ENCODE measurements at regions not wholly inside any gene's neighbourhood (a gene's known extent, or its start where the extent isn't known, plus 50 kb on each side); places are given as distances from the start of the nearest gene placed in this dataset.

DNA sequence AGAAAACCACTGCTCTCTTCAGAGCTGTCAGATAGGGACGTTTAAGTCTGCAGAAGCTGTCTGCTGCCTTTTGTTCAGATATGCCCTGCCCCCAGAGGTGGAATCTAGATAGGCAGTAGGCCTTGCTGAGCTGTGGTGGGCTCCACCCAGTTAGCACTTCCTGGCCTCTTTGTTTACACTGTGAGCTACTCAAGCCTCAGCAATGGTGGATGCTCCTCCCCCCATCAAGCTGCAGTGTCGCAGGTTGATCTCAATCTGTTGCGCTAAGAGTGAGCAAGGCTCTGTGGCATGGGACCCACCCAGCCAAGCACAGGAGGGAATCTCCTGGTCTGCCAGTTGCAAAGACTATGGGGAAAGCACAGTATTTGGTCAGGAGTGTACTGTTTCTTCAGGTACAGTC is 59.2 kb upstream of the ZNF641 start:
- DNase-seq (ENCODE audit: low read depth in 2 of 2): peak in 1 of 2 donors; percentile 2

DNA sequence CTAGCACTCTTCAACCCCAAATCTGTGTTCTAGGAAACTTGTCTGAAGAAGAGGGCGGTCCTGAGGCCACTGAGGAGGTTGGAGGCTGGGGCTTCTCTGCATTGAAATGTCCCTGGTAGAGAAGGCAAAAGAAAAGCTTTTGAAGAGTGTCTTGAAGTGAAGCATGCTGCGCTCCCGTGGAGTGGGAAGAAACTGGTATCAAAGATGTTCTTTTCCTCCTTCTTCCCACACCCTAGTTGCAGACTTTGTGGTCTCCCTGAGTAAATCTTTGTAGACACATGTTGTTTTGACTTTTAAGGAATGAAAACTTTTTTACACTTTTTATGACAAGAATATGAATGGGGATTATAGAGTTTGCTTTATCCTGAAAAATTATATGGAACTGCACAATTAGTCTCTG is 59.0 kb upstream of the ANP32D start:
- DNase-seq (ENCODE audit: low read depth in 2 of 2): no peak

DNA sequence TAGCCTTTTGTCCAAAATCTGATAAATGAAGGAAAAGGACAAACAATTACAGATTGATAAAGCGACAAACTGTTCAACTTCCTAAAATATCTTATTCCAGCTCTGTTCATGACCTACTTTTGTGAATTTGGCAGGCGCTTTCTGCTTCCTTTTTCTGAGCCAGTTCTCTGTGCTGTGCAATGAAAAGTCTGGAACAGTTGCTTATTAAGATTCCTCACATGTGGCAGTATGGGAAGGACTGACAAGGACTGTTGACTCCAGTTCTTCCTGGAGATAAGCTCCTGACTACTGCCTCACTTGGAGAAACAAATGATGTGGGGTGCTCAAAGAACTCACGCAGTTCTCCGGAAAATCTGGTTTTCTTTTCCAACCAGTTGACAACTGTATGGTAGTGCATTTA is 58.3 kb upstream of the ANP32D start:
- DNase-seq (ENCODE audit: low read depth in 2 of 2): no peak

DNA sequence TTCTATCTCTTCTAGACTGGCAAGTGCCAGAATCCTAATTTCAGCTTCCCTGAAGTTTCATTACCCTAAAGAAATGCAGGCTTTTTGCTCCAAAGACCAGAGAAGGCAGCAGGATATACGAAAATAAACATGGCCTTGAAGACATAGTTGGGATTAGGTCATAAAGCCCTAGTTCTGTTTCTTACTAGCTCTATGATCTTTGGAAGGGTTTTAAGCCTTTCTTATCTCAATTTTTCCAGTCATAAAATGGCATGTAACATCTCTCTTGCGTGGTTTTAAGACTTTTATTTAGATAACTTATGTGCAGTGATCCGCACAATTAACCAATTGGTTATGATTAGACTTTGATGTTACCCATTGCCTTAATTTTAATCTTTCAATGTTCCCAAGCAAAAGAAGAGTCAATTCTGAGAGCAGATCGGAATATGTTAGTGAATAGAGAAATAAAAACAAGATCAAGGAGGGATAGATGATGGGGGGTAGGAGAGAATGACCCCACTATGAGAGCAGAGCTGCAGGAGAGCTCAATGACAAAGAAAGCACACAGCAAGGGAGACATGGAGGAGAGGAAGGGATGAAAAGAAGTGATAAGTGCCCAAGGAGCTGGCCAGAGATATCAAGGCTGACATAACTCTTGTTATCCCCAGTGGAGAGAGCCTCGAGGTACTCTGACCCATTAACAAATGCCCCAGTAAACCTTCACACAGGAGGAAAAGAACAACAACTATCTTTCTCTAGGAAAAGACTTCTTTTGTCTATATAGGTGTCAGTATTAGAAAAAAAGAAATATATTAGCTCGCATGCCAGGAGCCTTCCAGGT is 53.0 kb upstream of the ANP32D start:
- no peak for DNase-seq (ENCODE audit: low read depth in 2 of 2)

DNA sequence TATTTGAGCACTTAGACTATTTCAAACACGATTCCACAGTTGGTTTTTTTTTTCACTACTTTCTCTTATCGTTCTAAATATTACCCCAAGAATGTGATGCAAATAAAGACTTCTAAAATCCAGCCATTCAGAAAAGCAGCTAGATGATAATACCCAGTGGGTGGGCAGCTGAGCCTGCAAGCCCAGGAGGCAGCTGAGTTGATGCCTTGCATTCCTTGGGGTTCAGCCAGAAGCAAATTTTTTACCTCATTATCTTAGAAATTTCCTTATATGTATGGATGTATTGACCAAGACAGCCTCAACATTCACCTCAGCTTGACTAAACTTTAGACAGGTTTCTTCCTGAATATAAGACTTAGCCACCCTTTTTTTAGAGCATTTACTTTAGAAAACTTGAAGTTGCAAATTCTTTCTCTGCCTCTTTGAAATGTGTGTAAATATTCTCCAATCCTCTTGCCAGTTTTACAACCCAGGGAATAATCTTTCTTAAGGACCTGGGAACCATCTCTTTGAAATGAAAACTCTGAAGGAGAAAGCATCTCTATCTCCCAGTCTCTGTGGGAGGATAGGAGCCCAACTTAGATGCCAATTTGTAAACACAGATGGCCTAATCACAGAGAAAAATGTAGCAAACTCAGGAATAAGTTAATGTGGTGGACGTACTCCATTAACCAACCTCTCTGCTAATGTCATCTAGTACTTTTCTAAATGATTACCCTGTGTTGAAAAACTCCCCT is 52.2 kb upstream of the ANP32D start:
- no peak for DNase-seq (ENCODE audit: low read depth in 2 of 2)

DNA sequence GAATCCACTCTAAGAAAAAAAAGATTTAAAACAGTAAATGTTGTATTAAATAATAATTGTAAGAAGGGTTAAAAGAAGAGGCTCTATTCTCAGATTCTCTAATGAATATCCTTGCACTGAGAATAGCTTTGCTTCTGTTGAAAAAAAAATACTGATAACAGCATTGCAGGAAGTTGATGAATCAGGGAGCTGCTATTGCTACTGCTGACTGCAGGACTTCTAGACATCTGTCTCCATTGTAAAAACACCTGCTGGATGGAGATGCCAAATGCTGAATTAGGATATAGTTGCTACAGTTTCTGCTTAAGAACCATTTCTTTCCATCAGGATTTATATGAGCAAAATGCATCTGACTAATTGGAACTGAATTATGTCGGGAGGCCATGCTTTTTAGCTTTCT is 50.3 kb upstream of the ANP32D start:
- DNase-seq (ENCODE audit: low read depth in 2 of 2): no peak
